H1 (cell line): ENCODE measurements at regions not wholly inside any gene's neighbourhood (a gene's known extent, or its start where the extent isn't known, plus 50 kb on each side); places are given as distances from the start of the nearest gene placed in this dataset.
A peak's percentile ranks its signal among the peaks of the same experiment; 100 is the strongest.

ENCODE experiments used
- CTCF ChIA-PET: fragments of 300-600 bp; sonication (Branson Sonifier 250); formaldehyde crosslinking; loops from one replicate; lab custom pipeline; 2021; ENCODE audit not compliant: partially characterized antibody; lab: Charles Lee
- POLR2A ChIA-PET: fragments of 300-600 bp; sonication (Branson Sonifier 250); formaldehyde crosslinking; loops from one replicate; lab custom pipeline; 2021; ENCODE audit warnings: inconsistent platforms; ENCODE audit not compliant: partially characterized antibody; lab: Charles Lee
- DNase-seq, 2 experiments: peaks; one replicate each; pipeline versions ENCODE4 v3.0.0 to v3.0.0-alpha.2; 2010 to 2022; ENCODE audit warnings: low spot score in 2 of 2, low read depth in 1 of 2, mixed read lengths in 1 of 2
- FAIRE-seq: peaks from 2 replicates; lab custom pipeline; 2011; peaks lifted over from hg19 to GRCh38; lab: Jason Lieb, UNC
- H2AFZ ChIP-seq: 2 replicates; pipeline ENCODE4 v1.8.1; 2012; ENCODE audit warnings: low read length, inconsistent platforms
- H2AK5ac ChIP-seq: 2 replicates; pipeline ENCODE4 v1.6.1; 2013; ENCODE audit warnings: low read depth, low read length
- H2BK120ac ChIP-seq: replicated peaks from 2 replicates; pipeline ENCODE3; 2013; ENCODE audit warnings: low read depth, low read length, inconsistent platforms
- H2BK12ac ChIP-seq: 2 replicates; pipeline ENCODE4 v1.6.1; 2013; ENCODE audit warnings: low read depth, low read length
- H2BK15ac ChIP-seq: 2 replicates; pipeline ENCODE4 v1.6.1; 2013; ENCODE audit warnings: low read length
- H2BK20ac ChIP-seq: 2 replicates; pipeline ENCODE4 v1.6.1; 2013; ENCODE audit warnings: low read length
- H2BK5ac ChIP-seq: 2 replicates; pipeline ENCODE4 v1.6.1; 2013; ENCODE audit warnings: low read depth, low read length
- H3K14ac ChIP-seq: 2 replicates; pipeline ENCODE4 v1.6.1; 2013; ENCODE audit warnings: inconsistent platforms; ENCODE audit not compliant: insufficient read length
- H3K18ac ChIP-seq: 2 replicates; pipeline ENCODE4 v1.6.1; 2013; ENCODE audit warnings: low read length; ENCODE audit errors: extremely low read depth
- H3K23ac ChIP-seq: 2 replicates; pipeline ENCODE4 v1.6.1; 2013; ENCODE audit warnings: inconsistent platforms; ENCODE audit not compliant: insufficient read length
- H3K23me2 ChIP-seq: 2 replicates; pipeline ENCODE4 v1.6.1; 2013; ENCODE audit warnings: low read depth, low read length
- H3K27ac ChIP-seq: 2 replicates; pipeline ENCODE4 v1.6.1; 2011; ENCODE audit warnings: low read depth, low read length, inconsistent platforms
- H3K27me3 ChIP-seq, 4 experiments: replicated peaks in 1 of 4; 1 replicate in 1 of 4; 2 replicates in 3 of 4; pipeline versions ENCODE4 v1.6.1 to v1.8.1; 2011 to 2013; ENCODE audit warnings: low read length in 3 of 4, mild to moderate bottlenecking in 3 of 4, inconsistent platforms in 2 of 4, mixed read lengths in 2 of 4, moderate library complexity in 1 of 4; ENCODE audit not compliant: control insufficient read depth in 3 of 4, insufficient read depth in 3 of 4; ENCODE audit errors: extremely low read depth in 1 of 4
- H3K36me3 ChIP-seq, 4 experiments: 2 replicates each; pipeline versions ENCODE4 v1.6.1 to v1.8.1; 2011 to 2013; ENCODE audit warnings: mild to moderate bottlenecking in 4 of 4, low read length in 3 of 4, moderate library complexity in 2 of 4, control low read depth in 1 of 4, inconsistent platforms in 1 of 4; ENCODE audit not compliant: insufficient read depth in 4 of 4, control insufficient read depth in 2 of 4
- H3K4ac ChIP-seq: replicated peaks from 2 replicates; pipeline ENCODE3; 2013; ENCODE audit warnings: low read length, low read depth, mixed read lengths, inconsistent platforms; ENCODE audit not compliant: insufficient read length
- H3K4me1 ChIP-seq, 4 experiments: replicated peaks in 1 of 4; 1 replicate in 1 of 4; 2 replicates in 3 of 4; pipeline versions ENCODE4 v1.6.1 to v1.8.1; 2011 to 2013; ENCODE audit warnings: low read length in 3 of 4, inconsistent platforms in 2 of 4, mixed read lengths in 1 of 4; ENCODE audit not compliant: insufficient read depth in 4 of 4, control insufficient read depth in 3 of 4
- H3K4me2 ChIP-seq, 2 experiments: 2 replicates each; pipeline versions ENCODE4 v1.6.1 to v1.8.1; 2011 to 2013; ENCODE audit warnings: low read depth in 2 of 2, low read length in 2 of 2, control low read depth in 1 of 2, inconsistent platforms in 1 of 2, mild to moderate bottlenecking in 1 of 2; ENCODE audit not compliant: insufficient read depth in 1 of 2
- H3K4me3 ChIP-seq, 4 experiments: fragments of 200-600, 300-600 bp in 1 of 4; sonication (generic), shearing (Covaris generic), sonication (Bioruptor Twin) in 1 of 4; 2 replicates each; pipeline versions ENCODE4 v1.5.1 to v1.8.1; 2011 to 2016; ENCODE audit warnings: low read length in 4 of 4, low read depth in 3 of 4, control low read depth in 2 of 4, inconsistent platforms in 2 of 4, mild to moderate bottlenecking in 2 of 4, mixed read lengths in 1 of 4, moderate library complexity in 1 of 4; ENCODE audit not compliant: insufficient read depth in 2 of 4; ENCODE audit errors: extremely low read depth in 1 of 4
- H3K56ac ChIP-seq: replicated peaks from 2 replicates; pipeline ENCODE3; 2013; ENCODE audit warnings: low read depth, mild to moderate bottlenecking, mixed read lengths, low read length, inconsistent platforms; ENCODE audit not compliant: insufficient read length
- H3K79me1 ChIP-seq: 2 replicates; pipeline ENCODE4 v1.6.1; 2013; ENCODE audit warnings: low read depth, low read length, control low read depth
- H3K79me2 ChIP-seq, 2 experiments: 2 replicates each; pipeline versions ENCODE4 v1.6.1 to v1.8.1; 2012 to 2013; ENCODE audit warnings: low read length in 2 of 2, mild to moderate bottlenecking in 2 of 2, inconsistent platforms in 1 of 2; ENCODE audit not compliant: insufficient read depth in 2 of 2, control insufficient read depth in 1 of 2
- H3K9ac ChIP-seq, 4 experiments: replicated peaks in 1 of 4; 1 replicate in 1 of 4; 2 replicates in 3 of 4; pipeline versions ENCODE4 v1.6.1 to v1.8.1; 2011 to 2013; ENCODE audit warnings: low read depth in 3 of 4, low read length in 3 of 4, control low read depth in 2 of 4, mild to moderate bottlenecking in 2 of 4, moderate library complexity in 2 of 4, inconsistent platforms in 1 of 4; ENCODE audit errors: extremely low read depth in 1 of 4
- H3K9me3 ChIP-seq, 2 experiments: 2 replicates each; pipeline versions ENCODE4 v1.6.1 to v1.8.1; 2012 to 2013; ENCODE audit warnings: mild to moderate bottlenecking in 2 of 2, moderate library complexity in 2 of 2, control low read depth in 1 of 2, inconsistent platforms in 1 of 2, low read depth in 1 of 2, low read length in 1 of 2, mixed read lengths in 1 of 2; ENCODE audit not compliant: insufficient read depth in 2 of 2
- H4K20me1 ChIP-seq, 2 experiments: replicated peaks in 1 of 2; 2 replicates each; pipeline versions ENCODE3 to v1.8.1; 2011 to 2013; ENCODE audit warnings: inconsistent platforms in 2 of 2, low read length in 2 of 2, mild to moderate bottlenecking in 1 of 2; ENCODE audit not compliant: insufficient read depth in 2 of 2, control insufficient read depth in 1 of 2
- H4K5ac ChIP-seq: 2 replicates; pipeline ENCODE4 v1.6.1; 2013; ENCODE audit warnings: low read length, low read depth, mixed read lengths, inconsistent platforms; ENCODE audit not compliant: insufficient read length
- H4K8ac ChIP-seq: 2 replicates; pipeline ENCODE4 v1.8.0; 2013; ENCODE audit warnings: mild to moderate bottlenecking, moderate library complexity, low read length, inconsistent platforms; ENCODE audit not compliant: insufficient read depth; ENCODE audit errors: extremely low read depth
- H4K91ac ChIP-seq: replicated peaks from 2 replicates; pipeline ENCODE3; 2013; ENCODE audit warnings: low read length, mixed read lengths, inconsistent platforms; ENCODE audit not compliant: insufficient read length
- CEBPB ChIP-seq: IDR thresholded peaks from 2 replicates; pipeline ENCODE4 v1.6.1; 2012; ENCODE audit warnings: low read depth, low read length
- JUN ChIP-seq: IDR thresholded peaks from 2 replicates; pipeline ENCODE4 v1.6.1; 2011; ENCODE audit warnings: low read depth, mild to moderate bottlenecking, improper control_type of control experiment, low read length
- WGBS, 2 experiments: shearing (Covaris generic) in 1 of 2; methylation state at CpG; one replicate each; pipeline versions ENCODE4 v1.1.6 to v1.1.7; 2013 to 2015; ENCODE audit warnings: low lambda C conversion rate in 2 of 2, mixed read lengths in 2 of 2, inconsistent platforms in 1 of 2, low coverage in 1 of 2, missing lambda C conversion rate in 1 of 2; ENCODE audit not compliant: insufficient replicate concordance in 2 of 2, insufficient coverage in 1 of 2, insufficient read length in 1 of 2; ENCODE audit errors: extremely low coverage in 1 of 2, missing lambda C conversion rate in 1 of 2; 5-methylcytosine and 5-hydroxymethylcytosine counted together

DNA sequence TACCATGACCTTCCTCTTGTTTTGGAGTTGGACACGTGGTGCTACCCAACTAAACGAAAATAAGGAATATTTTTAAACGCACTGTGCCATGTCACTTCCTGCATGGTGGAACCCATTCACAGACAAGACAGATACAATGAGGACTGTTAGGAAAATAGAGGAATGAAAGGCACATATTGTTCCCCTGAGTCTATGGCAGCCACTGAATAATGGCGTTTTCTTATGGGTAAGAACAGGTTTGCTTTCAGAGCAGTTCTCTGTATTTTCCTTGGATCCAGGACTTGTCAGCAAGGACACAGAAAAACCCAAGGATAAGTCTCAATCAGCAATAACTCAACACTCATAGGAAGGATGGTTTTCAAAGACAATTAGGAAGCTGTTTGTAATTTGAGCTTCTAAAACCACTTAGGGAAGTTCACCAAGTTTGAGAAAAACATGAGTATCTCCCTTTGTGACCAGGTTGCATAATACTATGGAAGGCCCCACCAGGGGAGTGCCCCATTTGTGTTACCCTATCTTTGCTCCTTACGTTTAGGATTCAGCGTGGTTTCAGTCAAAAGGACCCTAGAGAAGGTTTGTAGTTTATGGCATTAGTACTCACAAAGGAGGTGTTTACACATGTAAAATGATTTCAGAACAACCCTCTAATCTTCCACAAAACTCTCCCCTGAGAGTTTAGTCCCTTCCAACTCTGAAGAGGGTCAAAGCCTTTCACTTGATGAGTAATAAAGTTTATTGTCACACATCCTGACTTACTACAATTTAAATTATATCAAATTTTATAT lies 487.2 kb upstream of the ATP11B start:
- 92% methylated on average over 6 of the region's 6 CpGs; no CpG with 5 or more reads in 1 of the 2 experiments for WGBS, 2 experiments
- H3K36me3 ChIP-seq = no peaks in the 10 kb centered on the region
- no peak overlapping the region for H4K91ac ChIP-seq
- no peaks in the 10 kb centered on the region for H3K79me2 ChIP-seq
- H4K20me1 ChIP-seq = no peaks in the 10 kb centered on the region
- FAIRE-seq (no peak), DNase-seq (no peak)
- no peak overlapping the region for H2AFZ ChIP-seq
- no peaks in the 10 kb centered on the region for H3K27me3 ChIP-seq
- H3K9me3 ChIP-seq = no peaks in the 10 kb centered on the region
- TF ChIP-seq CEBPB (0 out of 2 replicates have a peak, but pooled peaks have one; percentile 5), JUN (no peak)
- H2BK12ac ChIP-seq = no peak overlapping the region
- no peak overlapping the region for H3K23ac ChIP-seq
- H3K4me1 ChIP-seq = peaks cover 0 to 5% (median 0%) of the 10 kb centered on the region in 4 experiments; a peak in 2 of 7 replicates
- no peak overlapping the region for H3K14ac ChIP-seq
- no peak overlapping the region for H2BK15ac ChIP-seq
- no peak overlapping the region for H2BK20ac ChIP-seq
- H3K23me2 ChIP-seq = no peaks in the 10 kb centered on the region
- H3K4me2 ChIP-seq = no peak overlapping the region
- H4K8ac ChIP-seq = no peak overlapping the region
- no peak overlapping the region for H3K4ac ChIP-seq
- no peak overlapping the region for H4K5ac ChIP-seq
- H3K9ac ChIP-seq = no peak overlapping the region
- H2AK5ac ChIP-seq = no peak overlapping the region
- no peak overlapping the region for H3K27ac ChIP-seq
- ChIA-PET POLR2A (no interaction called here), CTCF (no interaction called here)
- H2BK120ac ChIP-seq = no peak overlapping the region
- H3K18ac ChIP-seq = no peak overlapping the region
- H3K79me1 ChIP-seq = no peaks in the 10 kb centered on the region
- no peak overlapping the region for H2BK5ac ChIP-seq
- no peak overlapping the region for H3K56ac ChIP-seq
- H3K4me3 ChIP-seq = no peak overlapping the region
